BJ (cell line): ENCODE measurements at regions not wholly inside any gene's neighbourhood (a gene's known extent, or its start where the extent isn't known, plus 50 kb on each side); places are given as distances from the start of the nearest gene placed in this dataset.

Experiments
- CTCF ChIA-PET: fragments of 350-600 bp; formaldehyde crosslinking; extraction: SDS; loops from one replicate; lab custom pipeline; 2021; ENCODE audit warnings: antibody characterized with exemption, inconsistent platforms; lab: Yijun Ruan, JAX
- POLR2A ChIA-PET: fragments of 300-600 bp; sonication (Branson Sonifier 250); formaldehyde crosslinking; extraction: SDS; loops from one replicate; lab custom pipeline; 2021; ENCODE audit warnings: antibody characterized with exemption; lab: Charles Lee
- DNase-seq: peaks from one replicate; pipeline ENCODE4 v3.0.0-alpha.2; 2011; ENCODE audit warnings: low read depth
- H3K27me3 ChIP-seq: 2 replicates; pipeline ENCODE4 v1.6.0; 2011; ENCODE audit warnings: low read length; ENCODE audit not compliant: control insufficient read depth, insufficient read depth
- H3K36me3 ChIP-seq: 2 replicates; pipeline ENCODE4 v1.5.1; 2011; ENCODE audit warnings: low read length; ENCODE audit not compliant: control insufficient read depth, insufficient read depth
- H3K4me3 ChIP-seq: 2 replicates; pipeline ENCODE4 v1.5.1; 2011; ENCODE audit warnings: low read depth, mild to moderate bottlenecking, control low read depth, low read length
- TF ChIP-seq, protein P1 (sequence below): IDR thresholded peaks from 2 replicates; pipeline ENCODE4 v1.5.1; 2011; ENCODE audit warnings: low read depth, mild to moderate bottlenecking, control low read depth, inconsistent platforms, low read length, moderate library complexity; ENCODE audit not compliant: insufficient read depth

DNA sequence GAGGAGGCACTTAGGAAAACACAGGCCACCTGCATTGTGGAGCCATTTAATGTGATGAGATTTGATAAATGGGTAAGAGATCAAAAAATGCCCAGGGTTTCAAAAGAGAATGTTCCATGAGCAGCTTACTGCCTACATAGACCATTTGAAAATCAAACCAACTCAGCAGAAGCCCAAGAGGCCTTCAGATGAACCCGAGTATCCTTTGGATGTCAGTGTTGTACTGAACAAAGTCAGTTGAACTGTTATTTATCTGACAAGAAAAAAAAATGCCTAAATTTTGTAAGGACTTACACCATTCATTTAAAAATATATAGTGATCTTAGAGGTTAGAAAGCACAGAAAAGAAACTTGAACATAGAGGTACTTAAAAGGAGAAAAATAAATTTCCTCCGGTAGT, 381.7 kb downstream of the ZFHX3 start:
- TF ChIP-seq, protein P1, sequence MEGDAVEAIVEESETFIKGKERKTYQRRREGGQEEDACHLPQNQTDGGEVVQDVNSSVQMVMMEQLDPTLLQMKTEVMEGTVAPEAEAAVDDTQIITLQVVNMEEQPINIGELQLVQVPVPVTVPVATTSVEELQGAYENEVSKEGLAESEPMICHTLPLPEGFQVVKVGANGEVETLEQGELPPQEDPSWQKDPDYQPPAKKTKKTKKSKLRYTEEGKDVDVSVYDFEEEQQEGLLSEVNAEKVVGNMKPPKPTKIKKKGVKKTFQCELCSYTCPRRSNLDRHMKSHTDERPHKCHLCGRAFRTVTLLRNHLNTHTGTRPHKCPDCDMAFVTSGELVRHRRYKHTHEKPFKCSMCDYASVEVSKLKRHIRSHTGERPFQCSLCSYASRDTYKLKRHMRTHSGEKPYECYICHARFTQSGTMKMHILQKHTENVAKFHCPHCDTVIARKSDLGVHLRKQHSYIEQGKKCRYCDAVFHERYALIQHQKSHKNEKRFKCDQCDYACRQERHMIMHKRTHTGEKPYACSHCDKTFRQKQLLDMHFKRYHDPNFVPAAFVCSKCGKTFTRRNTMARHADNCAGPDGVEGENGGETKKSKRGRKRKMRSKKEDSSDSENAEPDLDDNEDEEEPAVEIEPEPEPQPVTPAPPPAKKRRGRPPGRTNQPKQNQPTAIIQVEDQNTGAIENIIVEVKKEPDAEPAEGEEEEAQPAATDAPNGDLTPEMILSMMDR = no peak
- H3K4me3 ChIP-seq = no peak overlapping the region
- ChIA-PET CTCF (interaction anchor here (0.6 kb wide), 1 partner anchor 1213 kb away, joined by 3 read pairs; no protein-coding TSS in a partner anchor), POLR2A (no interaction called here)
- no peaks in the 10 kb centered on the region for H3K27me3 ChIP-seq
- DNase-seq = no peak
- H3K36me3 ChIP-seq = no peaks in the 10 kb centered on the region

DNA sequence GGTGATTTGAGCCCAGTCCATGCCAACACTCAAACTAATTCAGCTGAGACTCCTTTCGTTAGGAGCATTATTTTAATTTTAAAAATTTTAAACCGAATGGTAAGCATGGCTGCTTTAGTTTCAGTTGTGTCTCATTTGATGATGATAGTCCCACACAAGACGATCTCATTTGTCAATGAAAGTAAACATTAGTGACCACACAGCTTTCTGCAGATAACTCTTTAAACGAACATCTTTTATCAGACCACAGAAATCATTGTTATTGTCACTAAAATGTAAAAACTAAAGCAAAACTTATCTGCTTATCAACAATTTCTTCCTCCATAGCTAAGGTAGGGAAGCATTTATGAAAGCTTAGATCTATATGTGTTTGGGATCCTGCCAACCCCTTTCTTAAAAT, 382.2 kb downstream of the ZFHX3 start:
- TF ChIP-seq, protein P1 = no peak
- Histone ChIP-seq H3K36me3 (no peaks in the 10 kb centered on the region), H3K4me3 (peak overlapping the region; percentile 86), H3K27me3 (no peaks in the 10 kb centered on the region)
- ChIA-PET POLR2A (interaction anchor here (0.5 kb wide), 1 partner anchor 392 kb away, joined by 3 read pairs; no protein-coding TSS in a partner anchor), CTCF (interaction anchor here (0.6 kb wide), 1 partner anchor 1213 kb away, joined by 3 read pairs; no protein-coding TSS in a partner anchor)
- DNase-seq = no peak

DNA sequence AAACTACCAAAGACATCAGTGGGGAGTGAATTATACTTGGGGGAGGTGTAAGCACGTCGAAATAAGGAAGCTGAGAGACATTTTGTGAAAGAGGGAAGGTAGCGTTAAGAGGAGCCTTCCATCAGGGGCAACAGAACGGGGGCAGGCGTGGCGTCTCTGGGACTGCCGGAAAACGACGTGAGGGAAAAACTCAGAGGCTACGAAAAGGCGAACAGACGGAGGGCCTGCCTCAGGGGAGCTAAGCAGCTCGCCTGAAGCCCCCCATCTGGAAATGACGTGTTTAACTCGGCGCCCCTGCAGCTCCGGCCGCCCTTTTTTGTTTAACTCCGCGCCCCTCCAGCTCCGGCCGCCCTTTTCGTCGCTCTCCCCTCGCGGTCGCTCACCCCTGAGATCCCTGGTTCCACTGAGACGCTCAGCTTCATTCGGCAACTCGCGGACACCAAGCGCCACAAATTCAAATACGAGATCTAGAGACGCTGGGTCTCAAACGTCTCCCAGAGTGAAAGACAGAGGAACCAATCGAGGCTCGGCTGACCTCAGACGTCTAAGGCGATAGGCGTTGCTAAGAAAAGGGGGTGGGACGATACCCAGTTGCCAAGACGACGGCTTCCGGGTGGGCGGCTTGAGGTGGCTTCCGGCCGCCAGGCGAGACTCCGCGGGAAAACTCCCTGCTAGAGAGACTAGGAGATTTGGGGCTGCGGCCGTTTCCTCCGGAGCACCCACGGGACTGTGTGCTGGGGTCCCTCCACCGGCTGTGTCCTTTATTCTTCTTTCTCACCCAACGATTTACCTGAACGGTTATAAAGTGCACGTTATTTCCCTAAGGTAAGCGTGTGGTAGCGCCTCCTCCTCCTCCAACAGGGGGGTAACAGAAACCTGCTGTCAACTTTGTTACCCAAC, 383.2 kb downstream of the ZFHX3 start:
- peak; percentile 96 for DNase-seq
- ChIA-PET POLR2A (no interaction called here), CTCF (interaction anchor here (0.6 kb wide), 1 partner anchor 17 kb away, joined by 3 read pairs; no protein-coding TSS in a partner anchor)
- no peaks in the 10 kb centered on the region for H3K36me3 ChIP-seq
- H3K27me3 ChIP-seq = no peaks in the 10 kb centered on the region
- TF ChIP-seq, protein P1 = 0 out of 2 replicates have a peak, but pooled peaks have one; percentile 20
- H3K4me3 ChIP-seq = peak overlapping the region; percentile 86

DNA sequence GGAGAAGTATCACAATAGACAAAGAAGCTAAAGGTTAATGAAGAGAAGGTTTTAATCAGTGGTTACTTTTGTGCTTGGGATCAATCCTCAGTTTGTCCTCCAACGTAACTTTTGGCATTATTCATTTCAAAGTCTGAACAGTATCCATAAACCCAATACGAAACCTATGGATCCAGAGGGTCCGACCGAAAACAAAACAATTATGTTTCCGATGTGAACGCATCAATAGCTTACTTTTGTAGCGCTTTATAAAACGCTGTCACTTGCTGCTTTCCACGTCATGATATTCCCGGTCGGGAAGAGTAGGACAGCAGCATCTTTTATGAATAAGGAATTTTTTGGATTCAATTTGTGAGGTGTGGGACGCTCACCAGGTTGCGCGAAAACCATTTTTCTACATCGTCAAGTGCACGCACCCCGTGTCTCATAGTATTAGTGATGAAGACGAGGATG, 383.8 kb downstream of the ZFHX3 start:
- ChIA-PET CTCF (interaction anchor here (0.6 to 0.9 kb wide), 2 partner anchors 16 to 18 kb away, joined by 3 read pairs; no protein-coding TSS in a partner anchor), POLR2A (no interaction called here)
- no peak for DNase-seq
- H3K4me3 ChIP-seq = peak overlapping the region; percentile 86
- no peaks in the 10 kb centered on the region for H3K27me3 ChIP-seq
- TF ChIP-seq, protein P1 = no peak
- H3K36me3 ChIP-seq = no peaks in the 10 kb centered on the region

DNA sequence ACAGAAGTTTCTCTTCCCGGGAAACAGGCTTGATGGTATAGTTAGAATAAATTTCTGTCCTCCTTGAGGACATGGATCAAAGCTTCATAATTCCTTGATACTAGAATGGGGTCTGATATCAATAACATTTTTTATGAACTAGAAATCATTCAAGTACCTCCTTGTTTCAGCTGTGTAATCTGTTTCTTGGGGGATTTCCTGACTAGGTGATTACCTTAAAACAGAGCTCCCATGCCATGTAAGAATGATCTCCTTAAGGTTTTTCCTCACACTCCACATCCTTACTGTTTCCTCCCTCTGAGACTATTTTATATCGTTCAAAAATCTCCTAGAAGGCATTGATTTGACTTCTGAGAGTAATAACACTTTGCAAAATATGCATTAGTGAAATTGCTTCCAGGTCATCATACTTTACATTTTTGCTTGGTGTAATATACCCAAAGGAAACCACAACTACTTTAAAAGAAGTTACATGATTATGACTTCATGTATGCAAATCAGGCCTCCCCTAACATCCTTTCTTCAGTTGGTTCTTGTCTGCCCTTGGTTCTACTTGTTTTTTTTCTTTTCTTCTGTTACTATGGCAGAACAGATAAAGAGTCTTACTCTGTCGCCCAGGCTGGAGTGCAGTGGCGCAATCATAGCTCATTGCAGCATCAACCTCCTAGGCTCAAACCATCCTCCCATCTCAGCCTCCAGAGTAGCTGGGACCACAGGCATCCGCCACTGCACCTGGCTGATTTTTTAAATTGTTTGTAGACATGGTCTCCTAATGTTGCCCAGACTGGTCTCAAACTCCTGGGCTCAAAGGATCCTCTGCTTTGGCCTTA, 388.8 kb downstream of the ZFHX3 start:
- Histone ChIP-seq H3K27me3 (no peaks in the 10 kb centered on the region), H3K36me3 (no peaks in the 10 kb centered on the region), H3K4me3 (no peak overlapping the region)
- ChIA-PET POLR2A (interaction anchor here (0.5 kb wide), 1 partner anchor 125 kb away, joined by 13 read pairs; no protein-coding TSS in a partner anchor), CTCF (no interaction called here)
- no peak for DNase-seq
- TF ChIP-seq, protein P1 = no peak
